ENCODE measurements at regions not wholly inside any gene's neighbourhood (a gene's known extent, or its start where the extent isn't known, plus 50 kb on each side); places are given as distances from the start of the nearest gene placed in this dataset.

- DNase-seq (ENCODE audit: low spot score), result no peak
Measured at GRCh38 chr17:55668312-55668920, 54.2 kb downstream of the TMEM100 start.

DNA sequence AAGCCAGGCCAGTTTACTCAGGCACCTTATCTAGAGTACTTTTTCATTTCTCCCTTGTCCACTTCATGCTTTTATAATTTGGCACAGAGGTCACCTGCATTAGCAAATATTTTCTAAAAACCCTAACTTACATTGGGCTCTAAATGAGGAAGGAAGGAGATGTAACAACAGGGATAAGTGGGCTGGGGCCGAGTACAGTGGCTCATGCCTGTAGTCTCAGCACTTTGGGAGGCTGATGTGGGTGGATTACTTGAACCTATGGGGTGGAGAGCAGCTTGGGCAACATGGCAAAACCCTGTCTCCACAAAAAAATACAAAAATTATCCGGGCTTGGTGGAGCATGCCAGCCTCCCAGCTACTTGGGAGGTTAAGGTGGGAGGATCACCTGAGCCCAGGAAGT lies 55.9 kb downstream of the TMEM100 start:
- no peak for DNase-seq (ENCODE audit: low spot score)

- no peak for DNase-seq (ENCODE audit: low spot score)
Measured at GRCh38 chr17:55664287-55664686, 58.4 kb downstream of the TMEM100 start.

GRCh38 chr17:55663400-55663799 lies 59.3 kb downstream of the TMEM100 start:
- no peak for DNase-seq (ENCODE audit: low spot score)

- DNase-seq (ENCODE audit: low spot score), result no peak
Measured at GRCh38 chr17:55661963-55662834, 60.5 kb downstream of the TMEM100 start.

- DNase-seq (ENCODE audit: low spot score), result no peak
Measured at GRCh38 chr17:55661256-55661758, 61.4 kb downstream of the TMEM100 start.

- no peak for DNase-seq (ENCODE audit: low spot score)
Measured at GRCh38 chr17:55660178-55660886, 62.3 kb downstream of the TMEM100 start.

GRCh38 chr17:55659661-55660060 lies 63.0 kb downstream of the TMEM100 start:
- no peak for DNase-seq (ENCODE audit: low spot score)

DNA sequence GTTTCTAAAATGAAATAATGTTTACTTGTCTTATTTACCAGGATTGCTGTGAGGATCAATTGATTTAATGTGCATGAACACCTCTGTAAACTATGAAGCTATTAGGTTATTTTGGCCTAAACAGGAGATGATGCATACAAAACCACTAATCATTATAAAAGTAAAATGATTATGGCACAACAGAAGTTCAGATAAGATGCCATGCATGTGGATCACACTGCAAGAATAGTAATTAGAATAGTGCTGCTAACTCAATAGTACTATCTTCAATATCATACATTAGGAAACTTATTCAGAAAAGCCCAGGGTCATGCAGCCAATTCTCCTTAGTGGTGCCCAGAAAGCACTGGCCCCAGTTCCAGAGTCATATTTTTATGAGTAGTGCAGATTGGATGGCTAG lies 66.9 kb downstream of the TMEM100 start:
- no peak for DNase-seq (ENCODE audit: low spot score)

DNA sequence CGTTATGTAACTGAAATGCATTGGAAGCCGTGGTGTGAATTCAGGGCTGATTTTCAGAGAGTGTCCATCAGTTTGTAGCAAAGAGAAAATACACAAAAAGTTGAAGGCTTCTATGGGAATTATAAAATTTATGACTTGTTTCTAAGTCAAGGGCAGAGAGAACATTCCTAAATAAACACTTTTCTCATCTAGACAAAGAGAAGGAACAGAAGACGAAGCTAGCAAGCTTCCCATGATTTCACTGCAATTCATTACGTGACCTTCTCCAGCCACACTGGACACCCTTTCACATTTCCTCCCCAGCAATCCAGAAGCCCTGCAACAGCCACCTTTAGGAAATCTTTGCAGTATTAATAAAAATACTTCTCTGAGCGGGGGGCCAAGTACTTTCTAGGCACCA lies 67.8 kb downstream of the TMEM100 start:
- DNase-seq (ENCODE audit: low spot score), result no peak

- no peak for DNase-seq (ENCODE audit: low spot score)
Measured at GRCh38 chr17:55654022-55654421, 68.6 kb downstream of the TMEM100 start.

DNA sequence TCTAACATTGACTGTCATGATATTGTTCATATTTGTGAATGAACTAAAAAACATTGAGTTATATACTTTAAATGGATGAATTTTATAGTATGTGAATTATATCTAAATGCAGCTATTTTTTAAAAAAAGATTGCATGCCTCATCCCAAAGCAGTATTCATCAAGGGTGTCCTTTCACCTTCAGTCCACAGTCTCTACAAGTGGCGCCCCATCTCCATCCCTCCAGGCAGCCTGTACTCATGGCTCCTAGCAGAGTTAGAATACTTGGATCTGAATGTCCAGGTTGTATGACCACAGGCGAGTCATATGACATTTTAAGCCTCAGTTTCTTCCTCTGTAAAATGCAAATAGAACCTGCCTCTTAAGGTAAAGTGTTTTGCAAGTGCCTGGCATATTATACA lies 69.8 kb downstream of the TMEM100 start:
- DNase-seq (ENCODE audit: low spot score), result no peak

GRCh38 chr17:55652114-55652823 lies 70.4 kb downstream of the TMEM100 start:
- no peak for DNase-seq (ENCODE audit: low spot score)

DNA sequence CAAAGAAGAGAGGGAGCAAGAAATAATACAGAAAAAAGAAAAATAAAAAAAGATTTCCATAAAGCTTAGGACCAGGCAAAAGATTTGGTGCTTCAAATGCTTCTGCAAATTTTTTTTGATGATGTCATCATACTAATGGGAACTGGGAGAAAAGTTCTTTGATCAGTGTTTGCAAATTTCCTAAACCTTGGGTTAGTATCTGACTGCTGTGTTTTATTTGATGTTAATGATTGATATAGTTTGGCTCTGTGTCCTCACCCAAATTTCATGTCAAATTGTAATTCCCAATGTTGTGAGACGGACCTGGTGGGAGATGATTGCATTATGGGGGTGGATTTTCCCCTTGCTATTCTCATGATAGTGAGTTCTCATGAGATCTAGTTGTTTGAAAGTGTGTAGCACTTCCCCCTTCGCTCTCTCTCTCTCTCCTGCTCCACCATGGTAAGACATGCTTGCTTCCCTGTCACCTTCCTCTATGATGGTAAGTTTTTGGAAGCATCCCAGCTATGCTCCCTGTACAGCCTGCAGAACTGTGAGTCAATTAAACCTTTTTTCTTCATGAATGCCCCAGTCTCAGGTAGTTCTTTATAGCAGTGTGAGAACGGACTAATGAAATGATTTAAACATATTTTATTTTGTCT lies 72.6 kb downstream of the TMEM100 start:
- no peak for DNase-seq (ENCODE audit: low spot score)

DNA sequence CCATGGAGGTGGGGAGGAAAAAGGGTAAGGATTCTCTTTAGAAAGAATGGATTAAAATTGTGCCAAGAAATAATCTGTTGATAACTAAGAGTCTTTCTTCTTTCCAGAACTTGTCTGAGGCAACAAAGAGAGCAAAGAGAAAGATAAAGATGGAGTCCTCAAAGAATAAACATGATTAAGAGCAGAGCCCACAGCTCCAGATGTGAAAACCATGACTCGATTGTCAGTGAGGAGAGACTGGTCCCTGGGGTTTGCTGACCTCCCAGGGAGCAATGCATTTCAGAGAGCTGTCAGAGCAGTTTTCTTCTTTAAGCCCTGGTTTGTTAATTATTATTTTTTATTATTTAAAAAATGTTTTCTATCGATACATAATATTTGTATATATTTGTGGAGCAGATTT lies 74.6 kb downstream of the TMEM100 start:
- no peak for DNase-seq (ENCODE audit: low spot score)

- DNase-seq (ENCODE audit: low spot score), result no peak
Measured at GRCh38 chr17:55645361-55645760, 77.3 kb downstream of the TMEM100 start.

- DNase-seq (ENCODE audit: low spot score), result no peak
Measured at GRCh38 chr17:55644346-55644745, 78.3 kb downstream of the TMEM100 start.

- DNase-seq (ENCODE audit: low spot score), result no peak
Measured at GRCh38 chr17:55642741-55643140, 79.9 kb downstream of the TMEM100 start.

DNA sequence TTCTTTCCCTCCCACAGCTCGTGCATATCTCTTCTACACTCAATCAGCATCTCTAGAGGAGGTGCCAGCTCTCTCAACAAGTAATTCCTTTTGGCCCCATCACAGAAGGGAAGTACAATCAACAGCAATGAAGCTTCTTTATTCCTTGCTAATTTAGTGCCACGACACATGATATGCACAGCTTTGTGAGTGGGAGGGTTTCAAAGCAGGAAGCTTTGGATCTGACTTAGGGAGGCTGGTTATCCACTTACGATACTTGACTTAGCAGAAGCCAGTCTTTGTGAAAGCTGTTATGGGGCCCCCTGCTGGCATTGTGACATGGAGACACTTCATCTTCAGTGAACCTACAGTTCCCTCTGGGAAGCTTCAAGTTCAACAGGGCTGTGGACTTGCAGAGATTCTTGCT lies 81.0 kb downstream of the TMEM100 start:
- peak; percentile 70 for DNase-seq (ENCODE audit: low spot score)

DNA sequence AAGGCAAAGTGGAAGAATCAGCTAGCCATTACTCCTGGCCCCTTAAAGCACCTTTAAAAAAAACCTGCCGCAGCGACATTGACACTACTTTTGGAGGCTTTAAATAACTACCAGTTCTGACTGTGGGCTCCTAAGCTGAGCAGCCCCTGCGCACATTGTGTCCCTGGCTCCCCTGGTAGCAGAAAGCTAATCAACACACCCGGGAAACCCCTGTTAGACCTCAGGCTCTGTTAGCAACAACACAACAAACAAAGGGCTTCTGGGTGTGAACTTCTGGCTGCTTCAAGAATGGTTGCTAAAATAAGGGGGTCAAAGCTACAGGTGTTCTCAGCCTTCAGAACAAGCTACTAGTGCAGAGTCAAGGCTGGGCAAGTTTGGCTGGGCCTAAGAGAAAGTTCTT lies 83.6 kb downstream of the TMEM100 start:
- no peak for DNase-seq (ENCODE audit: low spot score)

DNA sequence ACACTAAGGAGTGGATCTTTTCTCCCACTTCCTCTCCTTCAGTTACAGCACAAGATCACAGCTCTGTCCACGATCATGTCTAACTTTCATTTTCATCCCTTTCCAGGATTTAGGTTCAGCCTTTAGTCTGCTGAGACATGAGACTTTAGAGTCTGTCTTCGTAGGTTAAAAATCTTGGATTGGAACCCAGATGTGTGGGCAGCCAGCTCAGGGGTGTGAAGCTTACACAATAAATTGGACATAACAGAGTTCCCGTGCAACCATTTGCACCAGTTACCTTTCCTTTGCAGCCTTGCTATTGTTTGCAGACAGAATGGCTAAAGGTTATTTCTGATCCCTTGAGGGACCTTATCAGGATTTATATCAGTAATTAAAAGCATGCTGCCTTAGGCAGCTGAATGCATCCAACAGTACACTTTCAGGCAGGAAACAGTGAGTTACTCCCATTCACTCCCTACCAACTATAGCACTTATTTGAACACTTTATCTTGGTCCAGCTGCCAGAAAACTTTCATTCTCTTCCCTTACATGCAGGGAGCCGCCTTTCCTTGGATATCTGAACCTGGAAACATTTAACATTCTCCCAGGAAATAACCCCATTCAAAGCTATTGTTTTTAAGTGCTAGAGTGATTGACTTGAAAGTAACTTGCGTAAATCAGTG lies 87.3 kb downstream of the TMEM100 start:
- DNase-seq (ENCODE audit: low spot score), result no peak
